ENCODE measurements at regions not wholly inside any gene's neighbourhood (a gene's known extent, or its start where the extent isn't known, plus 50 kb on each side); places are given as distances from the start of the nearest gene placed in this dataset.

- ChIA-PET RAD21 (ENCODE audit: low non-redundant PET in 1 of 2, low total read pairs in 2 of 2, uncharacterized antibody in 2 of 2, unreplicated experiment in 2 of 2) (no interaction called here), POLR2A (no interaction called here), CTCF (no interaction called here)
- BruUV-seq (replicated peaks) = no TSS peak
- H3K9ac ChIP-seq (ENCODE audit: low read length) = no peak overlapping the region
- intact Hi-C loops (cut with micrococcal nuclease) = no loop called here
- H3K4me3 ChIP-seq (replicated peaks in 1 of 2; ENCODE audit: low read depth in 1 of 2, low read length in 2 of 2) = no peak overlapping the region
- no peaks in the 10 kb centered on the region for H3K36me3 ChIP-seq (ENCODE audit: control insufficient read depth in 1 of 2, insufficient read depth in 2 of 2, low read length in 2 of 2)
- ATAC-seq (no peak), DNase-seq (ENCODE audit: low read depth, low spot score) (no peak)
- H3K27me3 ChIP-seq (ENCODE audit: insufficient read depth, low read length) = peaks cover 7% of the 10 kb centered on the region; the same call in 1 of the 2 replicates
- H3K9me3 ChIP-seq (ENCODE audit: control insufficient read depth in 1 of 2, insufficient read depth in 1 of 2, low read depth in 1 of 2, low read length in 2 of 2) = no peaks in the 10 kb centered on the region
- H2AFZ ChIP-seq (ENCODE audit: low read depth, low read length, poor library complexity, severe bottlenecking) = no peak overlapping the region
- H3K4me1 ChIP-seq (ENCODE audit: control insufficient read depth in 1 of 2, insufficient read depth in 2 of 2, low read length in 2 of 2) = no peaks in the 10 kb centered on the region
- TF ChIP-seq POLR2A (IDR thresholded peaks at IDR 0.05; ENCODE audit: borderline replicate concordance, extremely low read depth, insufficient read depth, insufficient read length) (no peak), POLR2AphosphoS5 (IDR thresholded peaks at IDR 0.05; ENCODE audit: low read depth, low read length) (no peak), EZH2 (IDR thresholded peaks at IDR 0.05) (no peak), ZNF274 (IDR thresholded peaks at IDR 0.05; ENCODE audit: low read depth, low read length) (no peak), ELF1 (IDR thresholded peaks at IDR 0.05; ENCODE audit: borderline replicate concordance, low read depth) (no peak), JUND (IDR thresholded peaks at IDR 0.05) (no peak), CEBPB (IDR thresholded peaks at IDR 0.05; ENCODE audit: low read depth) (no peak), CBX3 (IDR thresholded peaks at IDR 0.05; ENCODE audit: low read depth) (no peak), REST (IDR thresholded peaks at IDR 0.05; ENCODE audit: low read depth) (no peak), FOSL1 (IDR thresholded peaks at IDR 0.05; ENCODE audit: low read depth) (no peak), ZBTB33 (IDR thresholded peaks at IDR 0.05; ENCODE audit: extremely low read depth, insufficient replicate concordance, low read length) (no peak), EZH2phosphoT487 (IDR thresholded peaks at IDR 0.05; ENCODE audit: borderline replicate concordance) (no peak), YY1 (IDR thresholded peaks at IDR 0.05; ENCODE audit: extremely low read depth, insufficient replicate concordance, low read depth, low read length) (no peak)
- TF ChIP-seq, protein P1, sequence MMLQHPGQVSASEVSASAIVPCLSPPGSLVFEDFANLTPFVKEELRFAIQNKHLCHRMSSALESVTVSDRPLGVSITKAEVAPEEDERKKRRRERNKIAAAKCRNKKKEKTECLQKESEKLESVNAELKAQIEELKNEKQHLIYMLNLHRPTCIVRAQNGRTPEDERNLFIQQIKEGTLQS (IDR thresholded peaks at IDR 0.05) = no peak
- TF ChIP-seq, protein P2, sequence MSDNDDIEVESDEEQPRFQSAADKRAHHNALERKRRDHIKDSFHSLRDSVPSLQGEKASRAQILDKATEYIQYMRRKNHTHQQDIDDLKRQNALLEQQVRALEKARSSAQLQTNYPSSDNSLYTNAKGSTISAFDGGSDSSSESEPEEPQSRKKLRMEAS (IDR thresholded peaks at IDR 0.05) = no peak
- no peaks in the 10 kb centered on the region for H4K20me1 ChIP-seq (ENCODE audit: insufficient read depth)
- H3K79me2 ChIP-seq (ENCODE audit: insufficient read depth, low read length) = no peaks in the 10 kb centered on the region
- no peak overlapping the region for H3K27ac ChIP-seq (ENCODE audit: low read depth, low read length)
- no peak overlapping the region for H3K4me2 ChIP-seq (ENCODE audit: low read length)
- H3K9me2 ChIP-seq (ENCODE audit: insufficient read depth) = no peaks in the 10 kb centered on the region
Measured at GRCh38 chr16:66165879-66166278, 200.6 kb upstream of the CDH5 start.
